PC-3 (cell line): ENCODE measurements at regions not wholly inside any gene's neighbourhood (a gene's known extent, or its start where the extent isn't known, plus 50 kb on each side); places are given as distances from the start of the nearest gene placed in this dataset.

Source experiments
- CTCF ChIP-seq: fragments of 300-600 bp; sonication (generic); conservative IDR thresholded peaks from 2 replicates; pipeline ENCODE4 v1.5.1; 2017; ENCODE audit warnings: antibody characterized with exemption, low read depth, mild to moderate bottlenecking, low read length
- EZH2 ChIP-seq: fragments of 300-600 bp; sonication (generic); IDR thresholded peaks from one replicate; pipeline ENCODE4 v1.6.1; 2017; ENCODE audit warnings: antibody characterized with exemption, mild to moderate bottlenecking, low read length; ENCODE audit not compliant: unreplicated experiment
- EZH2phosphoT487 ChIP-seq: fragments of 300-600 bp; sonication (generic); IDR thresholded peaks from 2 replicates; pipeline ENCODE4 v1.6.1; 2018; ENCODE audit warnings: mild to moderate bottlenecking, antibody characterized with exemption, low read length, borderline replicate concordance

GRCh38 chr21:17032141-17032655 is 480.6 kb upstream of the CXADR start:
- TF ChIP-seq CTCF (no peak), EZH2 (no peak), EZH2phosphoT487 (no peak)
